HUES64 (cell line): ENCODE measurements at regions not wholly inside any gene's neighbourhood (a gene's known extent, or its start where the extent isn't known, plus 50 kb on each side); places are given as distances from the start of the nearest gene placed in this dataset.

ENCODE experiments used
- H3K27ac ChIP-seq: 2 replicates; pipeline ENCODE4 v1.7.0; 2013; ENCODE audit warnings: low read depth, low read length, inconsistent platforms
- H3K27me3 ChIP-seq: 2 replicates; pipeline ENCODE4 v1.6.1; 2013; ENCODE audit warnings: mild to moderate bottlenecking, low read length; ENCODE audit not compliant: insufficient read depth
- H3K36me3 ChIP-seq: 2 replicates; pipeline ENCODE4 v1.6.1; 2013; ENCODE audit warnings: mild to moderate bottlenecking, low read length; ENCODE audit not compliant: insufficient read depth
- H3K4me1 ChIP-seq: 2 replicates; pipeline ENCODE4 v1.6.1; 2013; ENCODE audit warnings: mild to moderate bottlenecking, low read length, moderate library complexity; ENCODE audit not compliant: insufficient read depth
- H3K4me3 ChIP-seq: 2 replicates; pipeline ENCODE4 v1.5.1; 2013; ENCODE audit warnings: mild to moderate bottlenecking, low read length, moderate library complexity
- H3K9ac ChIP-seq: 2 replicates; pipeline ENCODE4 v1.6.1; 2013; ENCODE audit warnings: mild to moderate bottlenecking, low read depth, low read length
- H3K9me3 ChIP-seq: 2 replicates; pipeline ENCODE4 v1.6.1; 2013; ENCODE audit warnings: low read depth, low read length; ENCODE audit not compliant: insufficient read depth
- WGBS: fragments of 150-250, 120-280 bp; methylation state at CpG from one replicate; pipeline ENCODE4 v1.1.7; 2013; ENCODE audit warnings: missing lambda C conversion rate; 5-methylcytosine and 5-hydroxymethylcytosine counted together

DNA sequence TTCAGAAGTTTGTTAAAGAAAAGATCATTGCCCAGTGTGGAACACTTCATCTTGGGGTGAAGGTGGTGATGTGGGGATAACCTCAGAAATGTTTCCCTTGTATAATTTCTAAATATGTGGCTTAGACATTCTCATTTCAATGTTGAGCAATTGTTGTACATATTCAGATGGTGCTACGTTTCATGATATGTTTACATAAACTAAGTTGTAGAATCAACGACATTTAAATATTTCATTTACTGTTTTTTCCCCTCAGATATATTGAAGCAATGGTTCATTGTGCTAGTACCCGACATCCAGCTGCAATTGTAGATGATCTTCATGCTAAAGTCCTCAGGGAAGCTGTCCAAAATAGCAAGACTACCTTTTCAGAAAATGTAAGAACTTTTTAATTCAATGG is 92.6 kb downstream of the BLTP1 start:
- Histone ChIP-seq H3K4me3 (no peak overlapping the region), H3K9me3 (no peaks in the 10 kb centered on the region), H3K27me3 (no peaks in the 10 kb centered on the region), H3K9ac (no peak overlapping the region), H3K36me3 (peaks cover 77% of the 10 kb centered on the region), H3K4me1 (no peaks in the 10 kb centered on the region), H3K27ac (no peak overlapping the region)
- WGBS = 97% methylated on average over 3 of the region's 3 CpGs

DNA sequence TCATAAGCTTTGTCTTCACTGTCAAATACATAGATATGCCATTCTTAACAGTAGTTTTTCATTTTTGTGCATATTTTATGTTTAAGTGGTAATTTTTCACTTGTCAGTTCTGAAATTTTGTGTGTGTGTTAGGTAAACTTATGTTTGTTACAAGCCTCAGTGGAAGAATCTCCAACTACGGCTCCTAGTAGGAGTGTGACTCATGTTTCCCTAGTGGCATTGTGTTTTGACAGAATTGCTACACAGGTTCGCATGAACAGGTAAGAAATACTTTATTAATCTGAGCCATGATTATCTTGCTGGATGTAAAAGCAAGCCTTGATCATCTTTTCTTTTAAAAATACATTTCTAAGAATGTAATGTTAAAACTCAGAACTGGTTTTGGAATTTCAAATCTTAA is 94.4 kb downstream of the BLTP1 start:
- no peaks in the 10 kb centered on the region for H3K9me3 ChIP-seq
- no peaks in the 10 kb centered on the region for H3K27me3 ChIP-seq
- 95% methylated on average over 2 of the region's 2 CpGs for WGBS
- H3K4me3 ChIP-seq = no peak overlapping the region
- H3K4me1 ChIP-seq = no peaks in the 10 kb centered on the region
- H3K36me3 ChIP-seq = peaks cover 82% of the 10 kb centered on the region
- H3K27ac ChIP-seq = no peak overlapping the region
- H3K9ac ChIP-seq = no peak overlapping the region

DNA sequence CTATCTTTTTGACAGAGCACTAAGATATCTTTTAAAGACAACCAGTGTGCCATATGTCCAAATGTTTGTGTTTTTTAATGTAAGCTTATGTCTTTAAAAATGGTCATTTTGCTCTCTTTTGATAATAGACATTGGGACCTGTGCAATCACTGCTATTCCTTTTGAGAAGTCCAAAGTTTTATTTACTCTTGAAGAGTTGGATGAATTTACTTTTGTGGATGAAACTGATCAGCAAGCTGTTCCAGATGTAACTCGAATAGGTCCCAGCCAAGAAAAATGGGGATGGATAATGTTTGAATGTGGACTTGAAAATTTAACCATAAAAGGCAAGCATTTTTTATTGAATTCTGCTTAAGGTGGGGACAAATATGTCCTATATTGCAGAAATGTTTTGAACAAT is 97.2 kb downstream of the BLTP1 start:
- H3K4me3 ChIP-seq = no peak overlapping the region
- H3K9me3 ChIP-seq = no peaks in the 10 kb centered on the region
- H3K9ac ChIP-seq = no peak overlapping the region
- peaks cover 94% of the 10 kb centered on the region for H3K36me3 ChIP-seq
- H3K27ac ChIP-seq = no peak overlapping the region
- 87% methylated on average over 1 of the region's 1 CpG for WGBS
- no peaks in the 10 kb centered on the region for H3K4me1 ChIP-seq
- H3K27me3 ChIP-seq = no peaks in the 10 kb centered on the region

GRCh38 chr4:122252584-122252983 is 100.5 kb downstream of the BLTP1 start:
- Histone ChIP-seq H3K27ac (no peak overlapping the region), H3K9me3 (no peaks in the 10 kb centered on the region), H3K36me3 (peaks cover 95% of the 10 kb centered on the region), H3K9ac (no peak overlapping the region), H3K4me1 (no peaks in the 10 kb centered on the region), H3K27me3 (no peaks in the 10 kb centered on the region), H3K4me3 (no peak overlapping the region)
- 98% methylated on average over 4 of the region's 4 CpGs for WGBS

DNA sequence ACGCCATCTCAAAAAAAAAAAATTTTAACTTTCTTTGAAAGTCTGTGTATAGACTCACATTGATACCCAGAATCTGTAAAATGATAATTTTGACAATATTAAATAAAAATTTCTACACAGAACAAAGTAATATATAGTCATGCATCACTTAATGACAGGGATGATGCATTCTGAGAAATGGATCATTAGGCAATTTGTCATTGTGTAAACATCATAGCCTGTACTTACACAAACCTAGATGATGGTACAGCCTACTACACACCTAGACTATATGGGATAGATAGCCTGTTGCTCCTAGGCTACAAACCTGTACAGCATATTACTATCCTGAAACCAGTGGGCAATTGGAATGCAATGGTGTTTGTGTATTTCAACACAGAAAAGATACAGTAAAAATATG is 107.7 kb downstream of the BLTP1 start:
- peaks cover 81% of the 10 kb centered on the region for H3K36me3 ChIP-seq
- no peak overlapping the region for H3K9ac ChIP-seq
- no peaks in the 10 kb centered on the region for H3K9me3 ChIP-seq
- 100% methylated on average over 1 of the region's 1 CpG for WGBS
- H3K4me3 ChIP-seq = no peak overlapping the region
- no peaks in the 10 kb centered on the region for H3K4me1 ChIP-seq
- H3K27me3 ChIP-seq = no peaks in the 10 kb centered on the region
- H3K27ac ChIP-seq = no peak overlapping the region

- H3K9me3 ChIP-seq = no peaks in the 10 kb centered on the region
- no peaks in the 10 kb centered on the region for H3K4me1 ChIP-seq
- no peak overlapping the region for H3K9ac ChIP-seq
- WGBS = 100% methylated on average over 1 of the region's 1 CpG
- no peak overlapping the region for H3K4me3 ChIP-seq
- peaks cover 70% of the 10 kb centered on the region for H3K36me3 ChIP-seq
- H3K27me3 ChIP-seq = no peaks in the 10 kb centered on the region
- no peak overlapping the region for H3K27ac ChIP-seq
Measured at GRCh38 chr4:122276359-122276758, 102.5 kb upstream of the ADAD1 start.

DNA sequence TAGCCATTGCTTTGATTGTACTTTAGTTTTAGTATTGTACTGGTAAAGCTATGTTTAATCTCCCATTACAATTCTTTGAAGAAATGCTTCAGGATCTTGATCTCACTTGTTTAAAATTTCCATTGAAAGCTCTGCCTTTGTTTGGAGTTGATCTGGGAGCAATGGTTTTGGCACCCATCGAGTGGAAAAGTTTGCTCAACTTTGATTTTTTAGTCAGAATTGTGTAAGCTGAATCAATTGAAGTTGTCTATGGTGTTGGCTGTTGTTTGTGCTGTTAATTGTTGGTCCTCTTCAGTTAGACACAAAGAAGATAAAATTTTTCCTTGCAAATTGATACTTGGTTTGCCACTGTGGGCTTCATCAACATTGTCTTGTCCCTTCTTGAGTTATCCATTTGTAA is 99.8 kb upstream of the ADAD1 start:
- H3K36me3 ChIP-seq = peaks cover 64% of the 10 kb centered on the region
- no peak overlapping the region for H3K27ac ChIP-seq
- H3K4me1 ChIP-seq = no peaks in the 10 kb centered on the region
- no peaks in the 10 kb centered on the region for H3K27me3 ChIP-seq
- no peaks in the 10 kb centered on the region for H3K9me3 ChIP-seq
- 86% methylated on average over 1 of the region's 1 CpG for WGBS
- no peak overlapping the region for H3K4me3 ChIP-seq
- no peak overlapping the region for H3K9ac ChIP-seq

- WGBS = 95% methylated on average over 2 of the region's 2 CpGs
- Histone ChIP-seq H3K27ac (no peak overlapping the region), H3K36me3 (peaks cover 60% of the 10 kb centered on the region), H3K4me1 (no peaks in the 10 kb centered on the region), H3K9me3 (no peaks in the 10 kb centered on the region), H3K9ac (no peak overlapping the region), H3K27me3 (no peaks in the 10 kb centered on the region), H3K4me3 (no peak overlapping the region)
Measured at GRCh38 chr4:122279670-122280069, 99.1 kb upstream of the ADAD1 start.

DNA sequence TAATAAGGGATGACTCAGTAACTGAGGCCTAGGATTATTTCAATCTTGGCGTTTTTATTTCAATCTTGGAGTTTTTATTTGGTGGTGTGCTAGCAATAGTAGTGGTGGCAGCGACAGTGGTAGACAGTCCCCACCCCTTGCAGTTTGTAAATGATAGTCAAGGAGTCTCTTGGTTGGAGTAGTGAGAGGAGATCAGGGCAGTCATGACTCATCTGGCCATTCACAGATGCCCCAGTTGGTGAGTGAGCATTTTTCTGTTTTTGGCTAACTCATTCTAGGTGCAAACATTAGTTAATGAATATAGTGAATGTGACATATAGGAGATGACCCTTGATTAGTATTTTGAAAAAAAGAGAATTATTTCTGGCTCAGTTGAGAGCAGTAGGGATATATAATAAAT is 93.5 kb upstream of the ADAD1 start:
- H3K9me3 ChIP-seq = no peaks in the 10 kb centered on the region
- peaks cover 65% of the 10 kb centered on the region for H3K36me3 ChIP-seq
- no peaks in the 10 kb centered on the region for H3K27me3 ChIP-seq
- no peak overlapping the region for H3K4me3 ChIP-seq
- H3K9ac ChIP-seq = no peak overlapping the region
- no peak overlapping the region for H3K27ac ChIP-seq
- H3K4me1 ChIP-seq = no peaks in the 10 kb centered on the region
- WGBS = 93% methylated on average over 2 of the region's 2 CpGs

- H3K36me3 ChIP-seq = peaks cover 50% of the 10 kb centered on the region
- H3K27ac ChIP-seq = no peak overlapping the region
- H3K9me3 ChIP-seq = no peaks in the 10 kb centered on the region
- no peak overlapping the region for H3K4me3 ChIP-seq
- WGBS = 94% methylated on average over 12 of the region's 12 CpGs
- no peaks in the 10 kb centered on the region for H3K4me1 ChIP-seq
- no peak overlapping the region for H3K9ac ChIP-seq
- H3K27me3 ChIP-seq = no peaks in the 10 kb centered on the region
Measured at GRCh38 chr4:122293374-122294365, 85.1 kb upstream of the ADAD1 start.

DNA sequence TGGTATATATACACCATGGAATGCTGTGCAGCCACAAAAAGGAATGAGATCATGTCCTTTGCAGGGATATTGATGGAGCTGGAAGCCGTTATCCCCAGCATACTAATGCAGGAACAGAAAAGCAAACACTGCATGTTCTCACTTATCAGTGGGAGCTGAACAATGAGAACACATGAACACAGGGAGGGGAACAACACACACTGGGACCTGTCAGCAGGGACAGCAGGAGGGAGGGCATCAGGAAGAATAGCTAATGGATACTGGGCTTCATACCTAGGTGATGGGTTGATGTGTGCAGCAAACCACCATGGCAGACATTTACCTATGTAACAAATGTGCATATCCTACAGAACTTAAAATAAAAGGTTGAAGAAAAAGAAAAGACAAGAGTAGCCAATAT is 81.1 kb upstream of the ADAD1 start:
- H3K9ac ChIP-seq = no peak overlapping the region
- WGBS = 83% methylated on average over 1 of the region's 1 CpG
- no peaks in the 10 kb centered on the region for H3K9me3 ChIP-seq
- H3K4me3 ChIP-seq = no peak overlapping the region
- no peaks in the 10 kb centered on the region for H3K4me1 ChIP-seq
- H3K27ac ChIP-seq = no peak overlapping the region
- H3K36me3 ChIP-seq = peaks cover 37% of the 10 kb centered on the region
- H3K27me3 ChIP-seq = no peaks in the 10 kb centered on the region
